ENCODE measurements at regions not wholly inside any gene's neighbourhood (a gene's known extent, or its start where the extent isn't known, plus 50 kb on each side); places are given as distances from the start of the nearest gene placed in this dataset.

DNA sequence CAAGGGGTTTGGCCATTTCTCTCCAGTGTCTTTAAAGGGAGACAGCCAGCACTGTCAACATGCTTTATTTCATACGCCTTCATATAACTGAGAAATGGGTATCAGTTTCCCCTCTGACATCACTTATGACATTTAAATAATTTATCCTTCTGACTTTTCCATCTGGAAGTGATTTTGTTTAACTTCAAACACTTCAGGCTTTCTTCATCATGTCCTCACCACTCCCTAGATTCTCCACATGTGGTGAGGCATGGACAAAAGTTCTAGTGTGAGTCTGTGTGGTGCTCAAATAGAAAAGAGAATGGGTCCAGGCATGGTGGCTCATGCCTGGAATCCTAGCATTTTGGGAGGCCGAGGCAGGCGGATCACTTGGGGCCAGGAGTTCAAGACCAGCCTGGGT lies 158.6 kb downstream of the TXNL1 start:
- TF ChIP-seq, protein P1, sequence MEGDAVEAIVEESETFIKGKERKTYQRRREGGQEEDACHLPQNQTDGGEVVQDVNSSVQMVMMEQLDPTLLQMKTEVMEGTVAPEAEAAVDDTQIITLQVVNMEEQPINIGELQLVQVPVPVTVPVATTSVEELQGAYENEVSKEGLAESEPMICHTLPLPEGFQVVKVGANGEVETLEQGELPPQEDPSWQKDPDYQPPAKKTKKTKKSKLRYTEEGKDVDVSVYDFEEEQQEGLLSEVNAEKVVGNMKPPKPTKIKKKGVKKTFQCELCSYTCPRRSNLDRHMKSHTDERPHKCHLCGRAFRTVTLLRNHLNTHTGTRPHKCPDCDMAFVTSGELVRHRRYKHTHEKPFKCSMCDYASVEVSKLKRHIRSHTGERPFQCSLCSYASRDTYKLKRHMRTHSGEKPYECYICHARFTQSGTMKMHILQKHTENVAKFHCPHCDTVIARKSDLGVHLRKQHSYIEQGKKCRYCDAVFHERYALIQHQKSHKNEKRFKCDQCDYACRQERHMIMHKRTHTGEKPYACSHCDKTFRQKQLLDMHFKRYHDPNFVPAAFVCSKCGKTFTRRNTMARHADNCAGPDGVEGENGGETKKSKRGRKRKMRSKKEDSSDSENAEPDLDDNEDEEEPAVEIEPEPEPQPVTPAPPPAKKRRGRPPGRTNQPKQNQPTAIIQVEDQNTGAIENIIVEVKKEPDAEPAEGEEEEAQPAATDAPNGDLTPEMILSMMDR (tag by site-specific recombination; IDR thresholded peaks at IDR 0.05), result no peak
- TF ChIP-seq ZNF133 (tag by site-specific recombination; IDR thresholded peaks at IDR 0.05) (no peak), ZNF830 (tag by site-specific recombination; IDR thresholded peaks at IDR 0.05; ENCODE audit: low read depth) (no peak), ZNF202 (tag by site-specific recombination; IDR thresholded peaks at IDR 0.05; ENCODE audit: borderline replicate concordance) (no peak), ZNF768 (tag by site-specific recombination; IDR thresholded peaks at IDR 0.05) (no peak), ZNF76 (tag by site-specific recombination; IDR thresholded peaks at IDR 0.05; ENCODE audit: borderline replicate concordance, low read depth) (no peak), ZBTB7A (tag by site-specific recombination; IDR thresholded peaks at IDR 0.05; ENCODE audit: low read depth) (no peak), ZNF157 (tag by site-specific recombination; IDR thresholded peaks at IDR 0.05) (no peak), REPIN1 (tag by site-specific recombination; IDR thresholded peaks at IDR 0.05; ENCODE audit: low read depth) (no peak)
